SK-N-MC (cell line): ENCODE measurements at regions not wholly inside any gene's neighbourhood (a gene's known extent, or its start where the extent isn't known, plus 50 kb on each side); places are given as distances from the start of the nearest gene placed in this dataset.

ENCODE experiments used
- EZH2 ChIP-seq: fragments of 200-600 bp; sonication (generic); IDR thresholded peaks from one replicate; pipeline ENCODE4 v1.6.1; 2017; ENCODE audit warnings: antibody characterized with exemption
- POLR2AphosphoS5 ChIP-seq: IDR thresholded peaks from 2 replicates; pipeline ENCODE4 v1.6.1; 2012; ENCODE audit warnings: mild to moderate bottlenecking, low read depth, low read length, borderline replicate concordance

- TF ChIP-seq EZH2 (no peak), POLR2AphosphoS5 (no peak)
Observed at GRCh38 chr6:9831783-9832182, 583.1 kb downstream of the TFAP2A start.
